ENCODE measurements at regions not wholly inside any gene's neighbourhood (a gene's known extent, or its start where the extent isn't known, plus 50 kb on each side); places are given as distances from the start of the nearest gene placed in this dataset.

- no peaks in the 10 kb centered on the region for H4K20me1 ChIP-seq (ENCODE audit: insufficient read depth, low read length)
- H3K27me3 ChIP-seq (ENCODE audit: control insufficient read depth in 1 of 2, insufficient read depth in 2 of 2, low read length in 2 of 2), result no peaks in the 10 kb centered on the region
- CTCF ChIA-PET (ENCODE audit: low intra/inter-chr PET ratio, low total read pairs), result no interaction called here
- H3K9me3 ChIP-seq (ENCODE audit: low read length), result peaks cover 49% of the 10 kb centered on the region
- H3K36me3 ChIP-seq (replicated peaks in 1 of 2; ENCODE audit: control insufficient read depth in 1 of 2, insufficient read depth in 2 of 2, low read length in 2 of 2), result no peaks in the 10 kb centered on the region
- H3K79me2 ChIP-seq (ENCODE audit: insufficient read depth, low read length), result no peaks in the 10 kb centered on the region
- DNase-seq (ENCODE audit: low spot score) (no peak), ATAC-seq (no peak), FAIRE-seq (no peak)
- H3K27ac ChIP-seq (ENCODE audit: extremely low read length, insufficient read depth, low read length), result no peak overlapping the region
- H2AFZ ChIP-seq (ENCODE audit: low read length), result no peak overlapping the region
- no peak overlapping the region for H3K4me3 ChIP-seq (replicated peaks in 1 of 3; ENCODE audit: insufficient read depth in 1 of 3, low read depth in 2 of 3, low read length in 3 of 3)
- in situ Hi-C loops (cut with HindIII; ENCODE audit: extremely low pct_ligation_motif_present, low pct_unique_long_range_greater_than_20kb) (no loop called here), intact Hi-C loops (cut with micrococcal nuclease; ENCODE audit: unreplicated experiment) (no loop called here)
- no peaks in the 10 kb centered on the region for H3K4me1 ChIP-seq (ENCODE audit: insufficient read depth, low read length)
- no peak overlapping the region for H3K9ac ChIP-seq (ENCODE audit: insufficient read depth, low read depth, low read length)
- BruUV-seq (replicated peaks), result no TSS peak
- WGBS (ENCODE audit: low lambda C conversion rate), result 20% methylated on average over 3 of the region's 3 CpGs
- POLR2A ChIA-PET, result no interaction called here
- H3K4me2 ChIP-seq (ENCODE audit: low read depth, low read length), result no peak overlapping the region
- TF ChIP-seq DMTF1 (CRISPR knock-in tag; IDR thresholded peaks at IDR 0.05) (no peak), NFKBIZ (CRISPR knock-in tag; IDR thresholded peaks at IDR 0.05) (no peak), ARNT2 (CRISPR knock-in tag; IDR thresholded peaks at IDR 0.05; ENCODE audit: low read depth) (no peak), CAMTA2 (CRISPR knock-in tag; IDR thresholded peaks at IDR 0.05; ENCODE audit: borderline replicate concordance) (no peak), ZNF563 (CRISPR knock-in tag; IDR thresholded peaks at IDR 0.05) (no peak), ZNF335 (CRISPR knock-in tag; IDR thresholded peaks at IDR 0.05) (no peak), ZNF430 (CRISPR knock-in tag; IDR thresholded peaks at IDR 0.05) (no peak), ZNF484 (CRISPR knock-in tag; IDR thresholded peaks at IDR 0.05; ENCODE audit: borderline replicate concordance, low read depth) (no peak), ZNF644 (CRISPR knock-in tag; IDR thresholded peaks at IDR 0.05; ENCODE audit: low read depth) (no peak), KDM3A (CRISPR knock-in tag; IDR thresholded peaks at IDR 0.05; ENCODE audit: low read depth) (no peak), MAFK (conservative IDR thresholded peaks at IDR 0.05 in 1 of 2, IDR thresholded peaks at IDR 0.05 in 1 of 2; ENCODE audit: low read length in 2 of 2) (no peak)
Measured at GRCh38 chr11:106621484-106621883, 396.8 kb downstream of the GUCY1A2 start.
